ENCODE measurements at regions not wholly inside any gene's neighbourhood (a gene's known extent, or its start where the extent isn't known, plus 50 kb on each side); places are given as distances from the start of the nearest gene placed in this dataset.

DNA sequence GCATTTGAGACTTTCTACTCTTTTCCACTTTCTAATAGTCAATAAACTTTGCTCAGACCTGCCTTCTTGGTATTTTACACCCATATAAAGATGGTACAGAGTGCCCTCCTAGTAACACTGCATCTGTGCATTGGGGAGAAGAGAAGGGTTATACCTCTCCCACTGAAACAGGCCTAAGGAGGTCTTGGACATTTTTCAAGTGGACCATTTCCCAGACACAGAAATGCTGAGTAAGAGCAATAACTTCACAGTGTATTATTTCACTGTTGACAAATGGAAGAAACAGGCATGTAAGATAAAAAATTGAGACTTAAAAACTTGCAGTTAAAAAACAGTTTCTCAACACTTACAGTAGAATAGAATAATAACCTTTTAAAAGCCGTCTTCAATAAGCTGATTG lies 1224.0 kb upstream of the CDH18 start:
- H3K27me3 ChIP-seq (ENCODE audit: control insufficient read depth in 1 of 2, insufficient read depth in 2 of 2, low read length in 2 of 2): no peaks in the 10 kb centered on the region
- Mint-ChIP-seq H3K36me3 (ENCODE audit: low read depth) (no peaks in the 10 kb centered on the region), H3K27ac (no peak overlapping the region), H3K27me3 (no peaks in the 10 kb centered on the region), H3K4me1 (ENCODE audit: low read depth) (no peaks in the 10 kb centered on the region), H3K4me3 (no peak overlapping the region), H3K9me3 (peaks cover 4% of the 10 kb centered on the region)
- ChIA-PET POLR2A (no interaction called here), CTCF (no interaction called here)
- intact Hi-C loops (cut with DNase I, micrococcal nuclease): no loop called here
- DNase-seq (no peak), ATAC-seq (ENCODE audit: poor library complexity) (no peak)
- no peaks in the 10 kb centered on the region for H3K4me1 ChIP-seq (ENCODE audit: insufficient read depth, low read length)
- no peaks in the 10 kb centered on the region for H3K36me3 ChIP-seq (ENCODE audit: insufficient read depth, low read length)
- peaks cover 0 to 9% of the 10 kb centered on the region in 2 experiments for H3K9me3 ChIP-seq (ENCODE audit: control insufficient read depth in 1 of 2, insufficient read depth in 1 of 2, low read length in 2 of 2)
- TF ChIP-seq, protein P1, sequence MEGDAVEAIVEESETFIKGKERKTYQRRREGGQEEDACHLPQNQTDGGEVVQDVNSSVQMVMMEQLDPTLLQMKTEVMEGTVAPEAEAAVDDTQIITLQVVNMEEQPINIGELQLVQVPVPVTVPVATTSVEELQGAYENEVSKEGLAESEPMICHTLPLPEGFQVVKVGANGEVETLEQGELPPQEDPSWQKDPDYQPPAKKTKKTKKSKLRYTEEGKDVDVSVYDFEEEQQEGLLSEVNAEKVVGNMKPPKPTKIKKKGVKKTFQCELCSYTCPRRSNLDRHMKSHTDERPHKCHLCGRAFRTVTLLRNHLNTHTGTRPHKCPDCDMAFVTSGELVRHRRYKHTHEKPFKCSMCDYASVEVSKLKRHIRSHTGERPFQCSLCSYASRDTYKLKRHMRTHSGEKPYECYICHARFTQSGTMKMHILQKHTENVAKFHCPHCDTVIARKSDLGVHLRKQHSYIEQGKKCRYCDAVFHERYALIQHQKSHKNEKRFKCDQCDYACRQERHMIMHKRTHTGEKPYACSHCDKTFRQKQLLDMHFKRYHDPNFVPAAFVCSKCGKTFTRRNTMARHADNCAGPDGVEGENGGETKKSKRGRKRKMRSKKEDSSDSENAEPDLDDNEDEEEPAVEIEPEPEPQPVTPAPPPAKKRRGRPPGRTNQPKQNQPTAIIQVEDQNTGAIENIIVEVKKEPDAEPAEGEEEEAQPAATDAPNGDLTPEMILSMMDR (IDR thresholded peaks at IDR 0.05): no peak
- H3K4me3 ChIP-seq (ENCODE audit: low read length): no peak overlapping the region
- no peak overlapping the region for H3K27ac ChIP-seq (ENCODE audit: low read depth in 1 of 2, low read length in 2 of 2)

- Mint-ChIP-seq H3K9me3 (peaks cover 7% of the 10 kb centered on the region), H3K27me3 (no peaks in the 10 kb centered on the region), H3K27ac (no peak overlapping the region), H3K4me1 (ENCODE audit: low read depth) (no peaks in the 10 kb centered on the region), H3K36me3 (ENCODE audit: low read depth) (no peaks in the 10 kb centered on the region), H3K4me3 (no peak overlapping the region)
- DNase-seq (no peak), ATAC-seq (ENCODE audit: poor library complexity) (no peak)
- H3K9me3 ChIP-seq (ENCODE audit: control insufficient read depth in 1 of 2, insufficient read depth in 1 of 2, low read length in 2 of 2): peaks cover 0 to 6% of the 10 kb centered on the region in 2 experiments
- H3K27ac ChIP-seq (ENCODE audit: low read depth in 1 of 2, low read length in 2 of 2): no peak overlapping the region
- no peaks in the 10 kb centered on the region for H3K27me3 ChIP-seq (ENCODE audit: control insufficient read depth in 1 of 2, insufficient read depth in 2 of 2, low read length in 2 of 2)
- H3K36me3 ChIP-seq (ENCODE audit: insufficient read depth, low read length): no peaks in the 10 kb centered on the region
- intact Hi-C loops (cut with DNase I, micrococcal nuclease): no loop called here
- TF ChIP-seq, protein P1 (IDR thresholded peaks at IDR 0.05): no peak
- ChIA-PET POLR2A (no interaction called here), CTCF (no interaction called here)
- H3K4me3 ChIP-seq (ENCODE audit: low read length): no peak overlapping the region
- no peaks in the 10 kb centered on the region for H3K4me1 ChIP-seq (ENCODE audit: insufficient read depth, low read length)
Measured at GRCh38 chr5:21209409-21209808, 1221.4 kb upstream of the CDH18 start.

DNA sequence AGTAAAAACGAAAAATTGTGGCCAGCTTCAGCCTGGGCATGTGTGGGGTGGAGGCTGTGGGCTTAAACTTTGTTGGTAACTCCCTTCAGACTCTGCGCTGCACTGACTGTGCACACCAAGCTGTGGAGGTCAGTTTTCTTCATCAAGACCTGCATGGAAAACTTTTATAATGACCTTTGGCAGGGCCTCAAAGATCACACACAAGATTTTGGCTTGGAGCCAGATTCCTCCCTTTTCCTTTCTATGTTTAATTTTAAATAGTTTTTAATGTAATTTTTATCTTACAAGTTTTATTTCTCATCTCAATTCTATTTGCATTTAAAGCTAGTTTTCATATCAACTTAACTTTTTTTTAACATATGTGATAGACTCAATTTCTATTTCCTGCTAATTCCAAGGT lies 1211.1 kb upstream of the CDH18 start:
- ChIA-PET POLR2A (no interaction called here), CTCF (no interaction called here)
- Histone ChIP-seq H3K27ac (ENCODE audit: low read depth in 1 of 2, low read length in 2 of 2) (no peak overlapping the region), H3K27me3 (ENCODE audit: control insufficient read depth in 1 of 2, insufficient read depth in 2 of 2, low read length in 2 of 2) (no peaks in the 10 kb centered on the region), H3K4me1 (ENCODE audit: insufficient read depth, low read length) (no peaks in the 10 kb centered on the region), H3K9me3 (ENCODE audit: control insufficient read depth in 1 of 2, insufficient read depth in 1 of 2, low read length in 2 of 2) (no peaks in the 10 kb centered on the region), H3K36me3 (ENCODE audit: insufficient read depth, low read length) (no peaks in the 10 kb centered on the region), H3K4me3 (ENCODE audit: low read length) (no peak overlapping the region)
- intact Hi-C loops (cut with DNase I, micrococcal nuclease): no loop called here
- Mint-ChIP-seq H3K27me3 (no peaks in the 10 kb centered on the region), H3K9me3 (peaks cover 8% of the 10 kb centered on the region), H3K4me1 (ENCODE audit: low read depth) (no peaks in the 10 kb centered on the region), H3K4me3 (no peak overlapping the region), H3K27ac (no peak overlapping the region), H3K36me3 (ENCODE audit: low read depth) (no peaks in the 10 kb centered on the region)
- DNase-seq: no peak
- no peak for ATAC-seq (ENCODE audit: poor library complexity)
- TF ChIP-seq, protein P1 (IDR thresholded peaks at IDR 0.05): no peak
